SU-DHL-6 (cell line): ENCODE measurements at regions not wholly inside any gene's neighbourhood (a gene's known extent, or its start where the extent isn't known, plus 50 kb on each side); places are given as distances from the start of the nearest gene placed in this dataset.

Source experiments
- CTCF ChIP-seq: fragments of 200-600 bp; sonication (generic); IDR thresholded peaks from one replicate; pipeline ENCODE4 v1.5.1; 2017; ENCODE audit warnings: antibody characterized with exemption, mild to moderate bottlenecking, low read length, moderate library complexity; ENCODE audit not compliant: insufficient read depth, poor library complexity, severe bottlenecking
- EZH2phosphoT487 ChIP-seq: fragments of 200-600 bp; sonication (generic), shearing (Covaris generic); conservative IDR thresholded peaks from 2 replicates; pipeline ENCODE4 v1.6.1; 2018; ENCODE audit warnings: mild to moderate bottlenecking, antibody characterized with exemption, low read length, moderate library complexity, mixed read lengths

DNA sequence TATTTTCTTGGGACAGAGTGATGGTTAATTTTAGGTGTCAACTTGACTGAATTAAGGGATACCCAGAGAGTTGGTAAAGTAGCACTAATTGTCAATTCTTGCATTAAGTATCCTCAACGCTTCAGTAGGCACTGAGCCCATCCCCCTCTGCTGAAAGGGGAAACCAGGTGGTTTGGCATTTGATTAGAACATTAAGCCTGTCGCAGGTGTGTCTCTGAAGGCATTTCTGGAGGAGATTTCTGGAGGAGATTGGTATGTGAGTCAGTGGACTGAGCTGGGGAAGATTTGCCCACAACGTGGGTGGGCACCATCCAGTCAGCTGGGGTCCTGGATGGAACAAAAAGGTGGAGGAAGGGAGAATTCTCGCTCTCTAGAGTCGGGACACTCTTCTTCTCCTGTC, 119.8 kb downstream of the RFX6 start:
- TF ChIP-seq CTCF, result no peak
- no peak for TF ChIP-seq EZH2phosphoT487
